H1 (cell line): ENCODE measurements at regions not wholly inside any gene's neighbourhood (a gene's known extent, or its start where the extent isn't known, plus 50 kb on each side); places are given as distances from the start of the nearest gene placed in this dataset.

Experiments used
- CTCF ChIA-PET: fragments of 300-600 bp; sonication (Branson Sonifier 250); formaldehyde crosslinking; loops from one replicate; lab custom pipeline; 2021; ENCODE audit not compliant: partially characterized antibody; lab: Charles Lee
- POLR2A ChIA-PET: fragments of 300-600 bp; sonication (Branson Sonifier 250); formaldehyde crosslinking; loops from one replicate; lab custom pipeline; 2021; ENCODE audit warnings: inconsistent platforms; ENCODE audit not compliant: partially characterized antibody; lab: Charles Lee
- DNase-seq, 2 experiments: peaks; one replicate each; pipeline versions ENCODE4 v3.0.0 to v3.0.0-alpha.2; 2010 to 2022; ENCODE audit warnings: low spot score in 2 of 2, low read depth in 1 of 2, mixed read lengths in 1 of 2
- FAIRE-seq: peaks from 2 replicates; lab custom pipeline; 2011; peaks lifted over from hg19 to GRCh38; lab: Jason Lieb, UNC
- H2AFZ ChIP-seq: 2 replicates; pipeline ENCODE4 v1.8.1; 2012; ENCODE audit warnings: low read length, inconsistent platforms
- H2AK5ac ChIP-seq: 2 replicates; pipeline ENCODE4 v1.6.1; 2013; ENCODE audit warnings: low read depth, low read length
- H2BK120ac ChIP-seq: replicated peaks from 2 replicates; pipeline ENCODE3; 2013; ENCODE audit warnings: low read depth, low read length, inconsistent platforms
- H2BK12ac ChIP-seq: 2 replicates; pipeline ENCODE4 v1.6.1; 2013; ENCODE audit warnings: low read depth, low read length
- H2BK15ac ChIP-seq: 2 replicates; pipeline ENCODE4 v1.6.1; 2013; ENCODE audit warnings: low read length
- H2BK20ac ChIP-seq: 2 replicates; pipeline ENCODE4 v1.6.1; 2013; ENCODE audit warnings: low read length
- H2BK5ac ChIP-seq: 2 replicates; pipeline ENCODE4 v1.6.1; 2013; ENCODE audit warnings: low read depth, low read length
- H3K14ac ChIP-seq: 2 replicates; pipeline ENCODE4 v1.6.1; 2013; ENCODE audit warnings: inconsistent platforms; ENCODE audit not compliant: insufficient read length
- H3K18ac ChIP-seq: 2 replicates; pipeline ENCODE4 v1.6.1; 2013; ENCODE audit warnings: low read length; ENCODE audit errors: extremely low read depth
- H3K23ac ChIP-seq: 2 replicates; pipeline ENCODE4 v1.6.1; 2013; ENCODE audit warnings: inconsistent platforms; ENCODE audit not compliant: insufficient read length
- H3K23me2 ChIP-seq: 2 replicates; pipeline ENCODE4 v1.6.1; 2013; ENCODE audit warnings: low read depth, low read length
- H3K27ac ChIP-seq: 2 replicates; pipeline ENCODE4 v1.6.1; 2011; ENCODE audit warnings: low read depth, low read length, inconsistent platforms
- H3K27me3 ChIP-seq, 4 experiments: replicated peaks in 1 of 4; 1 replicate in 1 of 4; 2 replicates in 3 of 4; pipeline versions ENCODE4 v1.6.1 to v1.8.1; 2011 to 2013; ENCODE audit warnings: low read length in 3 of 4, mild to moderate bottlenecking in 3 of 4, inconsistent platforms in 2 of 4, mixed read lengths in 2 of 4, moderate library complexity in 1 of 4; ENCODE audit not compliant: control insufficient read depth in 3 of 4, insufficient read depth in 3 of 4; ENCODE audit errors: extremely low read depth in 1 of 4
- H3K36me3 ChIP-seq, 4 experiments: 2 replicates each; pipeline versions ENCODE4 v1.6.1 to v1.8.1; 2011 to 2013; ENCODE audit warnings: mild to moderate bottlenecking in 4 of 4, low read length in 3 of 4, moderate library complexity in 2 of 4, control low read depth in 1 of 4, inconsistent platforms in 1 of 4; ENCODE audit not compliant: insufficient read depth in 4 of 4, control insufficient read depth in 2 of 4
- H3K4ac ChIP-seq: replicated peaks from 2 replicates; pipeline ENCODE3; 2013; ENCODE audit warnings: low read length, low read depth, mixed read lengths, inconsistent platforms; ENCODE audit not compliant: insufficient read length
- H3K4me1 ChIP-seq, 4 experiments: replicated peaks in 1 of 4; 1 replicate in 1 of 4; 2 replicates in 3 of 4; pipeline versions ENCODE4 v1.6.1 to v1.8.1; 2011 to 2013; ENCODE audit warnings: low read length in 3 of 4, inconsistent platforms in 2 of 4, mixed read lengths in 1 of 4; ENCODE audit not compliant: insufficient read depth in 4 of 4, control insufficient read depth in 3 of 4
- H3K4me2 ChIP-seq, 2 experiments: 2 replicates each; pipeline versions ENCODE4 v1.6.1 to v1.8.1; 2011 to 2013; ENCODE audit warnings: low read depth in 2 of 2, low read length in 2 of 2, control low read depth in 1 of 2, inconsistent platforms in 1 of 2, mild to moderate bottlenecking in 1 of 2; ENCODE audit not compliant: insufficient read depth in 1 of 2
- H3K4me3 ChIP-seq, 4 experiments: fragments of 200-600, 300-600 bp in 1 of 4; sonication (generic), shearing (Covaris generic), sonication (Bioruptor Twin) in 1 of 4; 2 replicates each; pipeline versions ENCODE4 v1.5.1 to v1.8.1; 2011 to 2016; ENCODE audit warnings: low read length in 4 of 4, low read depth in 3 of 4, control low read depth in 2 of 4, inconsistent platforms in 2 of 4, mild to moderate bottlenecking in 2 of 4, mixed read lengths in 1 of 4, moderate library complexity in 1 of 4; ENCODE audit not compliant: insufficient read depth in 2 of 4; ENCODE audit errors: extremely low read depth in 1 of 4
- H3K56ac ChIP-seq: replicated peaks from 2 replicates; pipeline ENCODE3; 2013; ENCODE audit warnings: low read depth, mild to moderate bottlenecking, mixed read lengths, low read length, inconsistent platforms; ENCODE audit not compliant: insufficient read length
- H3K79me1 ChIP-seq: 2 replicates; pipeline ENCODE4 v1.6.1; 2013; ENCODE audit warnings: low read depth, low read length, control low read depth
- H3K79me2 ChIP-seq, 2 experiments: 2 replicates each; pipeline versions ENCODE4 v1.6.1 to v1.8.1; 2012 to 2013; ENCODE audit warnings: low read length in 2 of 2, mild to moderate bottlenecking in 2 of 2, inconsistent platforms in 1 of 2; ENCODE audit not compliant: insufficient read depth in 2 of 2, control insufficient read depth in 1 of 2
- H3K9ac ChIP-seq, 4 experiments: replicated peaks in 1 of 4; 1 replicate in 1 of 4; 2 replicates in 3 of 4; pipeline versions ENCODE4 v1.6.1 to v1.8.1; 2011 to 2013; ENCODE audit warnings: low read depth in 3 of 4, low read length in 3 of 4, control low read depth in 2 of 4, mild to moderate bottlenecking in 2 of 4, moderate library complexity in 2 of 4, inconsistent platforms in 1 of 4; ENCODE audit errors: extremely low read depth in 1 of 4
- H3K9me3 ChIP-seq, 2 experiments: 2 replicates each; pipeline versions ENCODE4 v1.6.1 to v1.8.1; 2012 to 2013; ENCODE audit warnings: mild to moderate bottlenecking in 2 of 2, moderate library complexity in 2 of 2, control low read depth in 1 of 2, inconsistent platforms in 1 of 2, low read depth in 1 of 2, low read length in 1 of 2, mixed read lengths in 1 of 2; ENCODE audit not compliant: insufficient read depth in 2 of 2
- H4K20me1 ChIP-seq, 2 experiments: replicated peaks in 1 of 2; 2 replicates each; pipeline versions ENCODE3 to v1.8.1; 2011 to 2013; ENCODE audit warnings: inconsistent platforms in 2 of 2, low read length in 2 of 2, mild to moderate bottlenecking in 1 of 2; ENCODE audit not compliant: insufficient read depth in 2 of 2, control insufficient read depth in 1 of 2
- H4K5ac ChIP-seq: 2 replicates; pipeline ENCODE4 v1.6.1; 2013; ENCODE audit warnings: low read length, low read depth, mixed read lengths, inconsistent platforms; ENCODE audit not compliant: insufficient read length
- H4K8ac ChIP-seq: 2 replicates; pipeline ENCODE4 v1.8.0; 2013; ENCODE audit warnings: mild to moderate bottlenecking, moderate library complexity, low read length, inconsistent platforms; ENCODE audit not compliant: insufficient read depth; ENCODE audit errors: extremely low read depth
- H4K91ac ChIP-seq: replicated peaks from 2 replicates; pipeline ENCODE3; 2013; ENCODE audit warnings: low read length, mixed read lengths, inconsistent platforms; ENCODE audit not compliant: insufficient read length
- TBP ChIP-seq: IDR thresholded peaks from 2 replicates; pipeline ENCODE4 v1.6.1; 2011; ENCODE audit warnings: low read depth, low read length, improper control_type of control experiment
- USF2 ChIP-seq: IDR thresholded peaks from 2 replicates; pipeline ENCODE4 v1.6.1; 2011; ENCODE audit warnings: low read length, improper control_type of control experiment
- WGBS, 2 experiments: shearing (Covaris generic) in 1 of 2; methylation state at CpG; one replicate each; pipeline versions ENCODE4 v1.1.6 to v1.1.7; 2013 to 2015; ENCODE audit warnings: low lambda C conversion rate in 2 of 2, mixed read lengths in 2 of 2, inconsistent platforms in 1 of 2, low coverage in 1 of 2, missing lambda C conversion rate in 1 of 2; ENCODE audit not compliant: insufficient replicate concordance in 2 of 2, insufficient coverage in 1 of 2, insufficient read length in 1 of 2; ENCODE audit errors: extremely low coverage in 1 of 2, missing lambda C conversion rate in 1 of 2; 5-methylcytosine and 5-hydroxymethylcytosine counted together

GRCh38 chr1:82646888-82647287 lies 846.2 kb downstream of the ADGRL2 start:
- Histone ChIP-seq H3K56ac (no peak overlapping the region), H2BK12ac (no peak overlapping the region), H3K23me2 (no peaks in the 10 kb centered on the region), H3K4me1 (peaks cover 0 to 4% (median 0%) of the 10 kb centered on the region in 4 experiments; a peak in 3 of 7 replicates), H3K27ac (no peak overlapping the region), H3K27me3 (no peaks in the 10 kb centered on the region), H3K4me2 (no peak overlapping the region), H4K8ac (no peak overlapping the region), H3K4ac (no peak overlapping the region), H3K79me1 (no peaks in the 10 kb centered on the region), H3K4me3 (no peak overlapping the region), H2BK20ac (no peak overlapping the region), H3K14ac (no peak overlapping the region), H2BK15ac (no peak overlapping the region), H2BK5ac (no peak overlapping the region), H3K23ac (no peak overlapping the region), H2BK120ac (no peak overlapping the region), H4K20me1 (no peaks in the 10 kb centered on the region), H3K9me3 (no peaks in the 10 kb centered on the region), H4K5ac (no peak overlapping the region), H3K36me3 (no peaks in the 10 kb centered on the region), H2AK5ac (no peak overlapping the region), H4K91ac (no peak overlapping the region), H2AFZ (no peak overlapping the region), H3K79me2 (no peaks in the 10 kb centered on the region), H3K18ac (no peak overlapping the region), H3K9ac (no peak overlapping the region)
- 87% methylated on average over 1 of the region's 1 CpG; no CpG with 5 or more reads in 1 of the 2 experiments for WGBS, 2 experiments
- no peak for DNase-seq
- TF ChIP-seq TBP: no peak
- no peak for TF ChIP-seq USF2
- POLR2A ChIA-PET: no interaction called here
- CTCF ChIA-PET: no interaction called here
- no peak for FAIRE-seq
